GM23338 (cell line): ENCODE measurements at regions not wholly inside any gene's neighbourhood (a gene's known extent, or its start where the extent isn't known, plus 50 kb on each side); places are given as distances from the start of the nearest gene placed in this dataset.

ENCODE experiments used
- CREB1 ChIP-seq: fragments of 250-450 bp; sonication (Bioruptor Pico); IDR thresholded peaks from 2 replicates; pipeline ENCODE4 v1.5.0; 2020; ENCODE audit warnings: low read depth, mild to moderate bottlenecking, moderate library complexity
- EZH2 ChIP-seq: fragments of 200-600 bp; sonication (generic); IDR thresholded peaks from one replicate; pipeline ENCODE4 v1.8.0; 2017; ENCODE audit warnings: antibody characterized with exemption, mild to moderate bottlenecking, low read depth; ENCODE audit not compliant: unreplicated experiment
- EZH2phosphoT487 ChIP-seq: fragments of 200-600 bp; sonication (generic); IDR thresholded peaks from one replicate; pipeline ENCODE4 v1.8.1; 2018; ENCODE audit warnings: antibody characterized with exemption; ENCODE audit not compliant: unreplicated experiment
- POLR2AphosphoS5 ChIP-seq: IDR thresholded peaks from 2 replicates; pipeline ENCODE4 v1.6.1; 2016; ENCODE audit warnings: antibody characterized with exemption, low read depth
- ZNF114 ChIP-seq: fragments of 250-450 bp; sonication (Bioruptor Pico); IDR thresholded peaks from 2 replicates; pipeline ENCODE4 v1.5.0; 2020; ENCODE audit warnings: mild to moderate bottlenecking, moderate library complexity
- ZNF331 ChIP-seq: fragments of 250-450 bp; sonication (Bioruptor Pico); IDR thresholded peaks from 2 replicates; pipeline ENCODE4 v1.5.0; 2020; ENCODE audit warnings: low read depth, mild to moderate bottlenecking, moderate library complexity
- TF ChIP-seq, protein P1 (sequence below), 2 experiments: fragments of 200-600 bp in 1 of 2; sonication (generic) in 1 of 2; conservative IDR thresholded peaks; 2 replicates each; pipeline versions ENCODE4 v1.5.1 to v1.6.1; 2016 to 2017; ENCODE audit warnings: antibody characterized with exemption in 2 of 2, low read depth in 2 of 2, mild to moderate bottlenecking in 2 of 2, moderate library complexity in 1 of 2
- TF ChIP-seq, protein P2 (sequence below): IDR thresholded peaks from one replicate; pipeline ENCODE4 v1.6.1; 2018; ENCODE audit warnings: antibody characterized with exemption; ENCODE audit not compliant: unreplicated experiment
- TF ChIP-seq, protein P3 (sequence below): fragments of 250-450 bp; sonication (Bioruptor Pico); IDR thresholded peaks from 2 replicates; pipeline ENCODE4 v1.5.0; 2020; ENCODE audit warnings: mild to moderate bottlenecking, moderate library complexity
- TF ChIP-seq, protein P4 (sequence below): IDR thresholded peaks from 2 replicates; pipeline ENCODE4 v1.6.1; 2016; ENCODE audit warnings: antibody characterized with exemption

DNA sequence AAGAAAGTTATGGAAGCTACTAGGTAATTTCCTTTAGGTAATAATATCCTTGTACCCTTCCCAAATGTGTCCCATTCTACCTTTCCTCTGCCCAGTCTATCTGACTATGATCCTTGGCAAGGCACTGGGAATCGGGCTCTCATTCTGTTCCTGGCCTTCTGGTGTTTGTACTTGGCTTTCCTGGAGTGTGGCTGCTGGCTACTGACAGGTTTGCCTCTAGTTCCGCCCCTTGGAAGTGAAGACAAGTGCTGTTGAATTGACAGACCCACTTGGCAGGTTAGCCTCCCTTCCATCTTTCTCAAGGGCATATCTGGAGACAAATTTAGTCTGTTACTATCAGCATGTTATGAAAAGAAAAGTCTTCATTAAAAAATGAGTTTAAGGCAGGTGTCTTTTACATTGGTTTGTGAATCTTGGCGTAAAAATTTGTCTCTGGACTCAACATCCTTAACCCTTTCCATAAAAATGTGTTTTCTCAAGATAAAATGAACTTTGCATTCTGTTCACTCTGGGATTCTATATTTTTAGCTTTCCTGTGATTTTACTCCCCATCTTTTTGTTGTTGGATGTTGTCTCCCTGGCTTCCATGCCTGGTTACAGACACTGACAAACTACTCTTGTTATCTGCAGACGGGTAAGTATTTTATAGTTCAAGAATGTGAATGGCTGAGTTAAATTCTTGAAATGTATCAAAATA is 287.4 kb upstream of the PDGFD start:
- TF ChIP-seq, protein P1, sequence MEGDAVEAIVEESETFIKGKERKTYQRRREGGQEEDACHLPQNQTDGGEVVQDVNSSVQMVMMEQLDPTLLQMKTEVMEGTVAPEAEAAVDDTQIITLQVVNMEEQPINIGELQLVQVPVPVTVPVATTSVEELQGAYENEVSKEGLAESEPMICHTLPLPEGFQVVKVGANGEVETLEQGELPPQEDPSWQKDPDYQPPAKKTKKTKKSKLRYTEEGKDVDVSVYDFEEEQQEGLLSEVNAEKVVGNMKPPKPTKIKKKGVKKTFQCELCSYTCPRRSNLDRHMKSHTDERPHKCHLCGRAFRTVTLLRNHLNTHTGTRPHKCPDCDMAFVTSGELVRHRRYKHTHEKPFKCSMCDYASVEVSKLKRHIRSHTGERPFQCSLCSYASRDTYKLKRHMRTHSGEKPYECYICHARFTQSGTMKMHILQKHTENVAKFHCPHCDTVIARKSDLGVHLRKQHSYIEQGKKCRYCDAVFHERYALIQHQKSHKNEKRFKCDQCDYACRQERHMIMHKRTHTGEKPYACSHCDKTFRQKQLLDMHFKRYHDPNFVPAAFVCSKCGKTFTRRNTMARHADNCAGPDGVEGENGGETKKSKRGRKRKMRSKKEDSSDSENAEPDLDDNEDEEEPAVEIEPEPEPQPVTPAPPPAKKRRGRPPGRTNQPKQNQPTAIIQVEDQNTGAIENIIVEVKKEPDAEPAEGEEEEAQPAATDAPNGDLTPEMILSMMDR (conservative IDR thresholded peaks at IDR 0.05; ENCODE audit: low read depth in 2 of 2): no peak
- no peak for TF ChIP-seq EZH2
- TF ChIP-seq, protein P2, sequence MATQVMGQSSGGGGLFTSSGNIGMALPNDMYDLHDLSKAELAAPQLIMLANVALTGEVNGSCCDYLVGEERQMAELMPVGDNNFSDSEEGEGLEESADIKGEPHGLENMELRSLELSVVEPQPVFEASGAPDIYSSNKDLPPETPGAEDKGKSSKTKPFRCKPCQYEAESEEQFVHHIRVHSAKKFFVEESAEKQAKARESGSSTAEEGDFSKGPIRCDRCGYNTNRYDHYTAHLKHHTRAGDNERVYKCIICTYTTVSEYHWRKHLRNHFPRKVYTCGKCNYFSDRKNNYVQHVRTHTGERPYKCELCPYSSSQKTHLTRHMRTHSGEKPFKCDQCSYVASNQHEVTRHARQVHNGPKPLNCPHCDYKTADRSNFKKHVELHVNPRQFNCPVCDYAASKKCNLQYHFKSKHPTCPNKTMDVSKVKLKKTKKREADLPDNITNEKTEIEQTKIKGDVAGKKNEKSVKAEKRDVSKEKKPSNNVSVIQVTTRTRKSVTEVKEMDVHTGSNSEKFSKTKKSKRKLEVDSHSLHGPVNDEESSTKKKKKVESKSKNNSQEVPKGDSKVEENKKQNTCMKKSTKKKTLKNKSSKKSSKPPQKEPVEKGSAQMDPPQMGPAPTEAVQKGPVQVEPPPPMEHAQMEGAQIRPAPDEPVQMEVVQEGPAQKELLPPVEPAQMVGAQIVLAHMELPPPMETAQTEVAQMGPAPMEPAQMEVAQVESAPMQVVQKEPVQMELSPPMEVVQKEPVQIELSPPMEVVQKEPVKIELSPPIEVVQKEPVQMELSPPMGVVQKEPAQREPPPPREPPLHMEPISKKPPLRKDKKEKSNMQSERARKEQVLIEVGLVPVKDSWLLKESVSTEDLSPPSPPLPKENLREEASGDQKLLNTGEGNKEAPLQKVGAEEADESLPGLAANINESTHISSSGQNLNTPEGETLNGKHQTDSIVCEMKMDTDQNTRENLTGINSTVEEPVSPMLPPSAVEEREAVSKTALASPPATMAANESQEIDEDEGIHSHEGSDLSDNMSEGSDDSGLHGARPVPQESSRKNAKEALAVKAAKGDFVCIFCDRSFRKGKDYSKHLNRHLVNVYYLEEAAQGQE: no peak
- TF ChIP-seq POLR2AphosphoS5: no peak
- no peak for TF ChIP-seq EZH2phosphoT487
- TF ChIP-seq, protein P3, sequence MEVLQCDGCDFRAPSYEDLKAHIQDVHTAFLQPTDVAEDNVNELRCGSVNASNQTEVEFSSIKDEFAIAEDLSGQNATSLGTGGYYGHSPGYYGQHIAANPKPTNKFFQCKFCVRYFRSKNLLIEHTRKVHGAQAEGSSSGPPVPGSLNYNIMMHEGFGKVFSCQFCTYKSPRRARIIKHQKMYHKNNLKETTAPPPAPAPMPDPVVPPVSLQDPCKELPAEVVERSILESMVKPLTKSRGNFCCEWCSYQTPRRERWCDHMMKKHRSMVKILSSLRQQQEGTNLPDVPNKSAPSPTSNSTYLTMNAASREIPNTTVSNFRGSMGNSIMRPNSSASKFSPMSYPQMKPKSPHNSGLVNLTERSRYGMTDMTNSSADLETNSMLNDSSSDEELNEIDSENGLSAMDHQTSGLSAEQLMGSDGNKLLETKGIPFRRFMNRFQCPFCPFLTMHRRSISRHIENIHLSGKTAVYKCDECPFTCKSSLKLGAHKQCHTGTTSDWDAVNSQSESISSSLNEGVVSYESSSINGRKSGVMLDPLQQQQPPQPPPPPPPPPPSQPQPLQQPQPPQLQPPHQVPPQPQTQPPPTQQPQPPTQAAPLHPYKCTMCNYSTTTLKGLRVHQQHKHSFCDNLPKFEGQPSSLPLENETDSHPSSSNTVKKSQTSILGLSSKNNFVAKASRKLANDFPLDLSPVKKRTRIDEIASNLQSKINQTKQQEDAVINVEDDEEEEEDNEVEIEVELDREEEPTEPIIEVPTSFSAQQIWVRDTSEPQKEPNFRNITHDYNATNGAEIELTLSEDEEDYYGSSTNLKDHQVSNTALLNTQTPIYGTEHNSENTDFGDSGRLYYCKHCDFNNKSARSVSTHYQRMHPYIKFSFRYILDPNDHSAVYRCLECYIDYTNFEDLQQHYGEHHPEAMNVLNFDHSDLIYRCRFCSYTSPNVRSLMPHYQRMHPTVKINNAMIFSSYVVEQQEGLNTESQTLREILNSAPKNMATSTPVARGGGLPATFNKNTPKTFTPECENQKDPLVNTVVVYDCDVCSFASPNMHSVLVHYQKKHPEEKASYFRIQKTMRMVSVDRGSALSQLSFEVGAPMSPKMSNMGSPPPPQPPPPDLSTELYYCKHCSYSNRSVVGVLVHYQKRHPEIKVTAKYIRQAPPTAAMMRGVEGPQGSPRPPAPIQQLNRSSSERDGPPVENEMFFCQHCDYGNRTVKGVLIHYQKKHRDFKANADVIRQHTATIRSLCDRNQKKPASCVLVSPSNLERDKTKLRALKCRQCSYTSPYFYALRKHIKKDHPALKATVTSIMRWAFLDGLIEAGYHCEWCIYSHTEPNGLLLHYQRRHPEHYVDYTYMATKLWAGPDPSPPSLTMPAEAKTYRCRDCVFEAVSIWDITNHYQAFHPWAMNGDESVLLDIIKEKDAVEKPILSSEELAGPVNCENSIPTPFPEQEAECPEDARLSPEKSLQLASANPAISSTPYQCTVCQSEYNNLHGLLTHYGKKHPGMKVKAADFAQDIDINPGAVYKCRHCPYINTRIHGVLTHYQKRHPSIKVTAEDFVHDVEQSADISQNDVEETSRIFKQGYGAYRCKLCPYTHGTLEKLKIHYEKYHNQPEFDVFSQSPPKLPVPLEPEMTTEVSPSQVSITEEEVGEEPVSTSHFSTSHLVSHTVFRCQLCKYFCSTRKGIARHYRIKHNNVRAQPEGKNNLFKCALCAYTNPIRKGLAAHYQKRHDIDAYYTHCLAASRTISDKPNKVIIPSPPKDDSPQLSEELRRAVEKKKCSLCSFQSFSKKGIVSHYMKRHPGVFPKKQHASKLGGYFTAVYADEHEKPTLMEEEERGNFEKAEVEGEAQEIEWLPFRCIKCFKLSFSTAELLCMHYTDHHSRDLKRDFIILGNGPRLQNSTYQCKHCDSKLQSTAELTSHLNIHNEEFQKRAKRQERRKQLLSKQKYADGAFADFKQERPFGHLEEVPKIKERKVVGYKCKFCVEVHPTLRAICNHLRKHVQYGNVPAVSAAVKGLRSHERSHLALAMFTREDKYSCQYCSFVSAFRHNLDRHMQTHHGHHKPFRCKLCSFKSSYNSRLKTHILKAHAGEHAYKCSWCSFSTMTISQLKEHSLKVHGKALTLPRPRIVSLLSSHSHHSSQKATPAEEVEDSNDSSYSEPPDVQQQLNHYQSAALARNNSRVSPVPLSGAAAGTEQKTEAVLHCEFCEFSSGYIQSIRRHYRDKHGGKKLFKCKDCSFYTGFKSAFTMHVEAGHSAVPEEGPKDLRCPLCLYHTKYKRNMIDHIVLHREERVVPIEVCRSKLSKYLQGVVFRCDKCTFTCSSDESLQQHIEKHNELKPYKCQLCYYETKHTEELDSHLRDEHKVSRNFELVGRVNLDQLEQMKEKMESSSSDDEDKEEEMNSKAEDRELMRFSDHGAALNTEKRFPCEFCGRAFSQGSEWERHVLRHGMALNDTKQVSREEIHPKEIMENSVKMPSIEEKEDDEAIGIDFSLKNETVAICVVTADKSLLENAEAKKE (CRISPR knock-in tag): no peak
- no peak for TF ChIP-seq CREB1 (CRISPR knock-in tag)
- TF ChIP-seq, protein P4, sequence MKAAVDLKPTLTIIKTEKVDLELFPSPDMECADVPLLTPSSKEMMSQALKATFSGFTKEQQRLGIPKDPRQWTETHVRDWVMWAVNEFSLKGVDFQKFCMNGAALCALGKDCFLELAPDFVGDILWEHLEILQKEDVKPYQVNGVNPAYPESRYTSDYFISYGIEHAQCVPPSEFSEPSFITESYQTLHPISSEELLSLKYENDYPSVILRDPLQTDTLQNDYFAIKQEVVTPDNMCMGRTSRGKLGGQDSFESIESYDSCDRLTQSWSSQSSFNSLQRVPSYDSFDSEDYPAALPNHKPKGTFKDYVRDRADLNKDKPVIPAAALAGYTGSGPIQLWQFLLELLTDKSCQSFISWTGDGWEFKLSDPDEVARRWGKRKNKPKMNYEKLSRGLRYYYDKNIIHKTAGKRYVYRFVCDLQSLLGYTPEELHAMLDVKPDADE: no peak
- no peak for TF ChIP-seq ZNF114 (CRISPR knock-in tag)
- no peak for TF ChIP-seq ZNF331 (CRISPR knock-in tag)
